GM18951 (cell line): ENCODE measurements at regions not wholly inside any gene's neighbourhood (a gene's known extent, or its start where the extent isn't known, plus 50 kb on each side); places are given as distances from the start of the nearest gene placed in this dataset.

Experiments
- POLR2A ChIP-seq: IDR thresholded peaks from 4 replicates; pipeline ENCODE4 v1.6.1; 2011; ENCODE audit warnings: mild to moderate bottlenecking; ENCODE audit not compliant: insufficient read length, insufficient read depth; ENCODE audit errors: extremely low read depth
- in situ Hi-C: fragments of 300-500 bp; cut with MboI; formaldehyde crosslinking; loops from one replicate; pipeline ENCODE4 v1.12.0; 2022; ENCODE audit warnings: low sequenced_read_pairs, mixed read lengths, inconsistent platforms; ENCODE audit not compliant: unreplicated experiment

DNA sequence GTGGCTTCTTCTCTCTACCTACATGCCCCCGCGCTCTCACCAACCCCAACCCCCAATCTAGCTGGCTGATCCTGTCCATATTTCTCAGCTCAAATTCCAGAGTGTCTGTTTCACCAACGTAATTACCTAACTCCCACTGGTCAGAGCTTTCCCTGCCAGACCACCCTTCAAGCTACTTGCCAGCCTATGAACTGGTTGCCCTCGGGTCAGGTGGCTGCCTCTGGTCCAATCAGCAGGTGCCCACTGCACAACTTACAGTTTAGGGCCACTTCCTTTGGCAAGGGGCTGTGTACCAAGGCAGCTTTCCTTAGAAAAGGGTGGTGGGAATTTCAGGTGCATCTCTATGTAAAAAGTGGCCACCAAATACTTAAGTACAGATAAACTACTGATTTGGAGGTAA, 92.2 kb upstream of the SLC30A5 start:
- in situ Hi-C loops: loop anchor here (25.0 kb wide), 1 partner anchor 714 kb away; no protein-coding TSS in a partner anchor
- TF ChIP-seq POLR2A: no peak

DNA sequence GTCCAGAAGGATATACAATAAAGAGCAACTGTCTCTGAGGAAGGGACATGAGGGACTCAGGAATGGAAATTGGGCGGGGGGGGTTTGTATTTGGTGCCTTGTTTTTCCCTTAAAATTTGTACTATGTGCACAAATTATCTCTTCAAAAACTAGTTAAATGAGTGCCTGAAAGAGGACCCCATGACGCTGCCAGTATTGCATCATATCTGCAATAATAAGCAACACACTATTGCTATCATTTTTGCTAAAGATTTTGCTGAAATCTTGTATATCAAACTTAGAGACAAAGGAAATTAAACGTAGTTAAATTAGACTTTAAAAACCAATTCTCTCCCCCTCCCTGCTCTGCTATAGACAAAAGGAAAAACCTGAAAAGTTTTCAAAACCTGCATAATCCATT, 89.7 kb upstream of the SLC30A5 start:
- in situ Hi-C loops: loop anchor here (25.0 kb wide), 1 partner anchor 717 kb away; no protein-coding TSS in a partner anchor
- no peak for TF ChIP-seq POLR2A

DNA sequence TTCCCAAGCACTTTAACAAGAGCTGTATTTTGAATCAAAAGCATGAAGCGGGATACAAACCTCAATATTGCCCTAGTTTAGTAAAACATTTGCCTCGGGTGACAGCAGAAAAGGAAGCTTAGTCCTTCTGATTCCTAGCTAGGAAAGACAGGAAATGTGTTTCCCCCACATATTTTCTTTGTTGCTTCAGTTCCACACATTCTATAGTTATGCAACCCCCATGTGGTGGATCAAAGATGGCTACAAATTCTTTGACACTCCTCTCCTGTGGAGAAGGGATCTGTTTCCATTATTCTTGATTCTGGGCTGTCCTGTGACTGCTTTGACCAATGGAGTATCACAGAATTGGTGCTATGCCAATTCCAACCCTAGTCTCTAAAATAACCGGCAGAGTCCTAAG, 89.1 kb upstream of the SLC30A5 start:
- in situ Hi-C loops: loop anchor here (25.0 kb wide), 1 partner anchor 717 kb away; no protein-coding TSS in a partner anchor
- no peak for TF ChIP-seq POLR2A

DNA sequence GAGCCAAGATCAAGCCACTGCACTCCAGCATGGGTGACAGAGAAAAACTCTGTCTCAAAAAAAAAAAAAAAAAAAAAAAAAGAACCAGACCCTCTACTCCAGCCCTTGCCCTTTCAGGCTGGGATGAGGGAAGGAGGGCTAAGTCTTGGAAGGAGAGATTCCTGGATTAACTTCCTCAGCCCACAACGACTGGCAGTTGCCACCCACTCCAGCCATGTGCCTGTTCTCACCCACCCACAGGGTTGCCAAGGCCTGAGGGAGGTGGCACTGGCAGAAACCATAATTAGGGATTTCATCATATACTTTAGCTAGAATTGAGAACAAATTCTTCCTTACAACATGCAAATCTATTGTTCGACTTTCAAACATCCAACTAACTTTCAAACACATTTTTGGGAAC, 87.8 kb upstream of the SLC30A5 start:
- TF ChIP-seq POLR2A: no peak
- in situ Hi-C loops: loop anchor here (25.0 kb wide), 1 partner anchor 719 kb away; no protein-coding TSS in a partner anchor

DNA sequence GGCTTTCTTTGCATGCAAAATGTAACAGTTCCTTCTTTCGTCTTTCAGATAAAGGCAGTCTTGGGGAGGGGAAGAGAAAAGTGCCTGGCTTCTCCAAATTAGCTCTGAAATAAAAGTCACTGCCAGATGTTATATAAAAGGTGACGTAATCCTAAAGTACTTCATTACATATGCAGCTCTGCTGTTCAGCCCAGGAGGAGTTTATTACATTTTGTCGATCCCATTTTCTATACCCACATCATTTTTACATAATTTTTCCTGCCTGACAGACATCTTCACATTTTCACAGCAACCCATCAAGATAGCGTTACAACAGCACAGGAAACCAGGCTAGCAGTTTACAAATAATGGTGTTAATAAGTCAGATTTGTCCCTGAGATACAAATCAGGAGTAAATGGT, 86.7 kb upstream of the SLC30A5 start:
- in situ Hi-C loops: loop anchor here (25.0 kb wide), 1 partner anchor 720 kb away; no protein-coding TSS in a partner anchor

DNA sequence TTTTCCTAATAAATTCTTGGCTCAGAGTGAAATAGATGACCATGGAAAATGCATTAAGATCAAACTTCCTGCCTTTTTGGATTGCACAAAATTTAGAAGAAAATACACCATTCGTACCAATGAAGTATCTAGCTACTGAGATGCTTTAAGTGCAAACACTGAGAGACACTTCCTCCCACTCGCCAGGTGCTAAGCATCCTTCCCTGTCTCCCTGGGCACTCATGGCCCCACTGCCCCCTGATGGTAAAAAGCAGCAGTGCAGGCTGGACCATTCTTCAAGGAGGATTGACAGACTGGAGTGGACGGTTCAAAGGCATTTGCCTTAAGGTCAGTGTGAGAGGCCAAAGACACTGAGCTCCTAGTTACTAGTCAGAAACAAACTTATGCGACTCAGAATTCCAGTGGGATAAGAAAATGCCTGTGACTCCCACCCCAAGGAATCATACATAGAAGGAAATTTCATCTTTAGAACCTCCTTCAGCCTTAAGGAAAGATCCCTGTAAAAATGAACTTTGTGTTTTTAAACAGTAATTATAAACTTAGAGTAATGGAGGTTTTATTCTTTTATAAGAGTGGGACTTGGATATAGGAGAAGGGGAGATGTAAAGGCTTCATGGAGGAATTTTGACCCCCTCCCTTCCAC, 86.0 kb upstream of the SLC30A5 start:
- TF ChIP-seq POLR2A: no peak
- in situ Hi-C loops: loop anchor here (25.0 kb wide), 1 partner anchor 721 kb away; no protein-coding TSS in a partner anchor

More for the DNA sequence above, 86.7 kb upstream of the SLC30A5 start:
- TF ChIP-seq POLR2A: no peak

DNA sequence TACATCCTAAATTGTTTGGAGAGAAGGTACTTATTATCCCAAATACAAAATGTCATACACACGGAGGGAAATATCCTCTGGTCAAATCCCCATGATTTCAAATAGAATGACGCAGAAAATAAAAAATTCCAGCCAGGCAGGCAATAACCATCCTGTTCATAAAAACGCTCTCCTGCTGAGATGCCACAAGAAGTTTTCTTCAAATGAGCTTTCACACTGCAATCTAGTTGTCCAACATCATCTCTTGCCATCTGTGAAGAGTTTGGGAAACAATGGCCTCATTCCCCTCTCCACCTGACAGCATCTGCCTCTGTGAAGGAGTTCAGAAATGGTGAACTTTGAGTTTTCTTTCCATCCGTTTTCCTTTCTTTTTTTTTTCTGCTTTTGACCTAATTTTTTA, 83.3 kb upstream of the SLC30A5 start:
- in situ Hi-C loops: loop anchor here (25.0 kb wide), 1 partner anchor 723 kb away; no protein-coding TSS in a partner anchor
- no peak for TF ChIP-seq POLR2A

DNA sequence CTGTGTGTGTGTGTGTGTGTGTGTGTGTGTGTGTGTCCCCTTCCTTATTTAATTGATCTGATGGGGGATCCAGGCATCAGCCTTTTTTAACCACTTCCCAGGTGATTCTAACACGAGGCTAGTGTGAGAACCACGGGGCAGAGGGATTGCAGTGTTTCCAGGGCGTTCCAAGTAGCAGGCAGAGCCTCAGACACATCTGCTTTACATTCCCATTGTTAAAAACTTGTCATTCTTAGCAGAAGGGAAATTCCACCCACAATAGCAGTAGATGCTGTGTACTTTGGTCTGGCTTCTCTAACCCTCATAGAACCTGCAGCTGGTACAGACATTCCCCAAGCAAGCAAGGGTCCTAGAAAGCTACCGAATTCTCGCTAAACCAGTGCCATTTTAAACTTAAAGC, 81.9 kb upstream of the SLC30A5 start:
- no peak for TF ChIP-seq POLR2A
- in situ Hi-C loops: loop anchor here (25.0 kb wide), 1 partner anchor 725 kb away; no protein-coding TSS in a partner anchor

DNA sequence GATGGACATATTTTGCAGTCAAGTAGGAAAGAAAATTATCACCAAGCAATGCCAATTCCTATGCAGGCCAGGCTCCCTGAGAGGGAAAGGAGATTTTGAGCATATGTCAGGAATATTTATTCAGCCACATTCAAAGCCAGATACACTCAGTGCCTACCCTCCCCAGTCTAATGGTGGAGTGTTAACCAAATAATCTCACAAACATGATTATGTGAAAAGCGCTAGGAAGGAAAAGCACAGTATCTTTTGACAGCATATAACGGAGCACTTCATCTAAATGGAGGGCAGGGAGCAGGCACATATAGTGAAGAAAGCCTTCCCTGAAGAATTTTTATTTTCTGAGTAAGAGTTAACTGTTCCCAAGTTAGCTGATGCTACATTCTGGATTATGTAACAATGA, 80.3 kb upstream of the SLC30A5 start:
- no peak for TF ChIP-seq POLR2A
- in situ Hi-C loops: loop anchor here (25.0 kb wide), 1 partner anchor 726 kb away; no protein-coding TSS in a partner anchor

DNA sequence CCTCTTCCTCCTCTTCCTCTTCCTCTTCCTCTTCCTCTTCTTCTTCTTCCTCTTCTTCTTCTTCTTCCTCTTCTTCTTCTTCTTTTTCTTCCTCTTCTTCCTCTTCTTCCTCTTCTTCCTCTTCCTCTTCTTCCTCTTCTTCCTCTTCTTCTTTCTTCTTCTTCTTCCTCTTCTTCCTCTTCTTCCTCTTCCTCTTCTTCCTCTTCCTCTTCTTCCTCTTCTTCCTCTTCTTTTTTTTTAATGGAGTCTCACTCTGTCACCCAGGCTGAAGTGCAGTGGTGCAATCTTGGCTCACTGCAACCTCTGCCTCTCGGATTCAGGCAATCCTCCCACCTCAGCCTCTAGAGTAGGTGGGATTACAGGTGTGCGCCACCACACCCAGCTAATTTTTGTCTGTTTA, 79.8 kb upstream of the SLC30A5 start:
- in situ Hi-C loops: loop anchor here (25.0 kb wide), 1 partner anchor 727 kb away; no protein-coding TSS in a partner anchor

DNA sequence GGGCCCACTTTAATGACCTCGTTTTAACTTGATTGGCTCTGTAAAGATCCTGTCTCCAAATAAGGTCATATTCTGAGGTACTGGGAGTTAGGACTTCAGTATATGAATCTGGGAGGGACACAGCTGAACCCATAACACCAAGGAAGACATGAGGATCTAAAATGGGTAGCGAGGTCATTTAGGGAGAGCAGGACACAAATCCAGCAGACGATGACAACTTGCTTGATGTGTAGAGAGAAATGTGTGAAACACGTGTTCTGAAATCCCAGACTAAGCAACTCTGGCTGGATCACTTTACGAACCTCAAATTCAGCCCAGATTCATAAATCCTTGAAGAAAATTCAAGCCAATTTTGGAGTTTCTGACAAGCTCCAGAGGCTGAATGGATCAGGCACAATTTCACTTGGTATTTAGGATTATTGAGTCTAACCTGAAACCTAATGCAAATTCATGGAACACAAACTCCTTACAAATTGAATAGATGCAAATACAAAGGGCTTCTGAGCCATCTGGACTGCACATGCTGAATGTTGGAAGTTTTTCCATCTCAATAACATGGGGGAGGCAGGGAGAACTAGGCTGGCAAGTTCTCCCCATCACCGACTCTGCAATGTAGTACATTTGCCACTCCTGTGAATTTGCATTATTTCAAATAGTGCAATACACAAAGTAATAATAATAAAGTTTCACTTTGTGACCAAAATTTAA, 74.0 kb upstream of the SLC30A5 start:
- in situ Hi-C loops: loop anchor here (25.0 kb wide), 1 partner anchor 733 kb away; no protein-coding TSS in a partner anchor
- TF ChIP-seq POLR2A: no peak

DNA sequence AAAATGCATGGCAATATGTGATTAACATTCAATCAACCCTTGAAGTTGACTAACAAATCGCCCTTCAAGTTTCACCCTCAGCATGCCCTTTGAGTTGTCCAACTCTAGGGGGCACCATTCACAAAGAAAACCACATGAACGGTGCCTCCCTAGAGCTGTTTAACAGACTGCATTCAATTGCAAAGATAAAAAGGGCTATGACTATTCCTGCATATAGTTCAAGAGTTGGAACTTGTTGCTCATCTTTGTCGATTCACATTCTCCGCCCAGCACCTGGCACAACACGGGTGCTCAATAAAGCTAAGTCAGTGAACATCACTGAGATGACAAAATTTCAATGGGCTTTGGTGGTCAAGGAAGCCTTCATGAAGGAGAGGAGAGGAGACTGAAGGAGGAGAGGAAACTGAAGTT, 69.6 kb upstream of the SLC30A5 start:
- in situ Hi-C loops: loop anchor here (25.0 kb wide), 1 partner anchor 737 kb away; no protein-coding TSS in a partner anchor
- no peak for TF ChIP-seq POLR2A

DNA sequence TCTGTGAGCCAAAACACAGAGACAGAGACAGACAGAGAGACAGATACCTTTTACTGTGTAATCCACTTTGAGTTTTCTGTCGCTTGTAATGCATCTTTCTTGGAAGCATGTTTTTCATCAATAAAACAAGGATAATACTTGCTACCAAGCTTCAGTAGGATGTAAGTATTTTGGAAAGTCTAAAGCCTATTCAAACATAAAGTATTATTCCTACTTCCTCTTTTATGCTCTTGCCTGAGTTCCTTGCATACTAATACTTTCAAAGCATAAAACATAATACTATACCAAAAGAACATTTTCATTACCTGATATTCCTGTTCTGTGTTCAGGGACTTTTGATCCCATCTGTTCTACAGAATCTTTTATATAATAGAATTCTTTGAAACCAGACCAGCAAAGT, 64.5 kb upstream of the SLC30A5 start:
- in situ Hi-C loops: no loop called here
- no peak for TF ChIP-seq POLR2A
